HG03196 (cell line): ENCODE measurements at regions not wholly inside any gene's neighbourhood (a gene's known extent, or its start where the extent isn't known, plus 50 kb on each side); places are given as distances from the start of the nearest gene placed in this dataset.
"Not testable (repeated sequence)": the region's sequence is repeated elsewhere in the genome, so short reads cannot be mapped to it uniquely, and the experiment has no call there.

Source experiments
- ATAC-seq: cut with Tn5 transposase; IDR thresholded peaks from one replicate; pipeline ENCODE4 v1.9.1; 2021; ENCODE audit not compliant: unreplicated experiment

DNA sequence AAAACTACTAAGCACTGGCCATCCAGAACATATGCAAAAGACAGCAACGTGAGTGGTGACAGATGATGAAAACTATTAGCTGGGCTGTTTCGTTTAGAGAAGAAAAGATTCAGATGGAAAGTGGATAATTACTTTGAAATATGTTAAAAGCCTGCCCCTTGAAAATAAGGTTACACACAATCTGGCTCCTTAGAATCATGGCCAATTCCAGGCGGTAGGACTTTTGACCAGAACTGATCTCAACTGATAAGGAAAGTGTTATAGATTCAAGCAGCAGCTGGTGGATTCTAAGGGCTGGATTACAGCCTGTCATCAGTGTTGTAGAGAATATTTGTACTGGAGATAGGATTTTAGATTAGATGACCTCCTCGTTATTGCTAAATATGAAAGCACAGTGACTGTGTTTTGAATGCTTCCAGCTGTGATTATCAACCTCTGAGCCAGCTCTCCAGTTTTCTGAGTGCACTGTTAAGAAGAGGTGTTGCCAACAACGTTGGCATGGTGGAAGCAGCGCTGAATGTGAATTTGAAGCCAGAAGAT is 75.1 kb downstream of the KBTBD2 start:
- ATAC-seq, result not testable (repeated sequence)

DNA sequence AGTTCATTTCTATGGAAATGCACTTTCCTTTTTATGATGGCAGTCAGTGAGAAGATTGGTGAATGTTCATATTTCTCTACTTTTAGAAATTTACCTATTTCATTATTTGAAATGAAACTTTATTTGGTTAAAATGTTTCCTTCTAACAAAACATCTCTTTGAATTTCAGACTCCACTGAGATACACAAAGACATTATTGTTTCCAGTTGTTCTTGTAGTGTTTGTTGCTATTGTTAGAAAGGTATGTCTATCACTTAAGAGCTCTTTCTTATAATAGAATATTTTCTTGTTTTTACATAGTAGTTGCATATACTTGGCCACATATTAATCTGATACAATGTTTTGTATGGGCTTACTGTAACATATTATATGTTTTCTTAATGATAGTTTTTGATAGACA is 76.8 kb downstream of the KBTBD2 start:
- not testable (repeated sequence) for ATAC-seq

GRCh38 chr7:32809871-32810270 is 81.7 kb downstream of the KBTBD2 start:
- ATAC-seq, result no peak

DNA sequence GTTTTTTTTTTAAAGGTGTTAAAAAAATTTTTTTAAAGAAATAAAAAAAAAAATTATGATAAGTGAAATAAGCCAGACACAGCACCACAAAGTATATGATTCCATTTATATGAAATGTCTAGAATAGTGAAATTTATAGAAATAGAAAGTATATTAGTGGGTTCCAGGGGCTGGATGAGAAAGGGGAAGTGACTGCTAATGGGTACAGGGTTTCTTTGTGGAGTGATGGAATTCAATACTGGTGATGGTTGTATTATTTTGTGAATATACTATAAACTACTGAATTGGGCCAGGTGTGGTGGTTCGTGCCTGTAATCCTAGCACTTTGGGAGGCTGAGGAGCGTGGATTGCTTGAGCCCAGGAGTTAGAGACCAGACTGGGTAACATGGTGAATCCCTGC is 82.2 kb downstream of the KBTBD2 start:
- ATAC-seq, result no peak

GRCh38 chr7:32803406-32804141 is 88.0 kb downstream of the KBTBD2 start:
- no peak for ATAC-seq

DNA sequence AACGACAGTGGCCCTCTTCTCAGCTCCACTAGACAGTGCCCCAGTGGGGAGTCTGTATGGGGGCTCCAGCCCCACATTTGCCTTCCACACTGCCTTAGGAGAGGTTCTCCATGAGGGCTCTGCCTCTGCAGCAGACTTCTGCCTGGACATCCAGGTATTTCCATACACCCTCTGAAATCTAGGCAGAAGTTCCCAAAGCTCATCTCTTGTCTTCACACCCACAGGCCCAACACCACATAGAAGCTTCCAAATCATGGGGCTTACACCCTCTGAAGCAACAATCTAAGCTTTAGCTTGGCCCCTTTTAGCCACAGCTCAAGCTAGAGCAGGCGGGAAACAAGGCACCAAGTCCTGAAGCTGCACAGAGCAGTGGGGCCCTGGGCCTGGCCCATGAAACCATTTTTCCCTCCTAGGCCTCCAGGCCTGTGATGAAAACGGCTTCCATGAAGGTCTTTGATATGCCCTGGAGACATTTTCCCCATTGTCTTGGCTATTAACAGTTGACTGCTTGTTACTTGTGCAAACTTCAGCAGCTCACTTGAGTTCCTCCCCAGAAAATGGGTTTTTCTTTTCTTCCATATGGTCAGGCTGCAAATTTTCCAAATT is 89.2 kb downstream of the KBTBD2 start:
- no peak for ATAC-seq

DNA sequence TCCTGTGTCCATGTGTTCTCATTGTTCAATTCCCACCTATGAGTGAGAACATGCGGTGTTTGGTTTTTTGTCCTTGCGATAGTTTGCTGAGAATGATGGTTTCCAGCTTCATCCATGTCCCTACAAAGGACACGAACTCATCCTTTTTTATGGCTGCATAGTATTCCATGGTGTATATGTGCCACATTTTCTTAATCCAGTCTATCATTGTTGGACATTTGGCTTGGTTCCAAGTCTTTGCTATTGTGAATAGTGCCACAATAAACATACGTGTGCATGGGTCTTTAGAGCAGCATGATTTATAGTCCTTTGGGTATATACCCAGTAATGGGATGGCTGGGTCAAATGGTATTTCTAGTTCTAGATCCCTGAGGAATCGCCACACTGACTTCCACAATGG is 98.5 kb downstream of the KBTBD2 start:
- ATAC-seq, result not testable (repeated sequence)

GRCh38 chr7:32790766-32791430 is 100.7 kb downstream of the KBTBD2 start:
- ATAC-seq, result not testable (repeated sequence)

DNA sequence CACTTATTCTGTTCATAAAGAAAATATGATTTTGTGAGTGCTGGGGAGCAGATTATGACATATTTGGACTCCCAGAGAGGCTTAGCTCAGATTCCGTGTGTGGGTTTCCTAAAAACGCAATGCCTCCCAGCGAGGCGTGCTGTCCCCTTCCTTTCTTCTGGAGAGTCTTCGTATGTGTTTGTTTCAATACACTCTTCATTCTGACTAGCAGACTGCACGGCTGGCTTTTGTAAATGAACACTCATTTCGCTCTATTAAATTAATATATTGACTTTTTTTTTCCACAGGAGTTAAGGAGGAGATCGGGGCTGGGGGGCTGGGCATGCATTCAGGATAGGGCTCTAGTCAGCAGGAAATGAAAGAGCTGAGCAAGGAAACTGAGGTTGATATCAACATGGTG is 102.3 kb downstream of the KBTBD2 start:
- ATAC-seq, result not testable (repeated sequence)

DNA sequence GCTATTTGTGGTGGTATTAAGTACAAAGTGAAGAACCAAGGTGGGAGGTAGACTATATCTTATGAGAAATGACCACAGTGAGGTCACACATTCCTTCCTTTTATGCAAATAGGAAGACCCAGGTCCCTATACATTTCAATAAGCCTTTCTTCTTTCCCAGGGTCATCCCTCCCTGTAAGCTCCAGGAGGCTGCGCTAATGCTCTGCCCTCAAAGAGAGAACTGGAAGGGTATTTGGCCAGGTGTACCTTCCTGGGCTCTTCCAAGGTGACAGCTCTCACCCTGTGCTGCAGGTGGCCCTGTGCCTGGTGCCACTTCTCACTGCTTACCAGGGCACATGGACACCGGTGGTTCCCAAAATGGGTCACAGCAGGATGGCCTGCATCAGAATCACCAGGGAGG is 103.4 kb downstream of the KBTBD2 start:
- not testable (repeated sequence) for ATAC-seq

GRCh38 chr7:32785365-32785944 is 106.1 kb downstream of the KBTBD2 start:
- ATAC-seq, result not testable (repeated sequence)

- ATAC-seq, result not testable (repeated sequence)
These were observed 111.7 kb downstream of the KBTBD2 start for GRCh38 chr7:32779895-32780294.

DNA sequence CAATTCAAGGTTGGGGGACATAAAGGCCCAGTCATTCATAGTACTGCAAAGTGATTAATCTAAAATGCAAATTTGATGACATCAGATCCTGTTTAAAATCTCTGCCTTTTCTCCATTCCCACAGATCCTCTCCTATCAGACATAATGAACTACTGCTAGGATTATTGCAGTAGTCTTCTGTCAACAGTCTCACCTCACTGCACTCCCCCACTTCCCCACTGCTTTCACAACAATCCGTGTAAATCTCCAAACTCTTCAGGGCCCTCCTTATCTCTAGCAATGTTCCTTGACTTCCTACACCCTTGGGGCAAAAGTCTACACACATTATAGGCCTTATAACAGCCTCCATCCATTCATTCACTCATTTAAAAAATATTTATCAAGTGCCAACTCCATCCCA is 112.4 kb downstream of the KBTBD2 start:
- ATAC-seq, result no peak

- ATAC-seq, result not testable (repeated sequence)
These were observed 114.4 kb downstream of the KBTBD2 start for GRCh38 chr7:32777041-32777666.

DNA sequence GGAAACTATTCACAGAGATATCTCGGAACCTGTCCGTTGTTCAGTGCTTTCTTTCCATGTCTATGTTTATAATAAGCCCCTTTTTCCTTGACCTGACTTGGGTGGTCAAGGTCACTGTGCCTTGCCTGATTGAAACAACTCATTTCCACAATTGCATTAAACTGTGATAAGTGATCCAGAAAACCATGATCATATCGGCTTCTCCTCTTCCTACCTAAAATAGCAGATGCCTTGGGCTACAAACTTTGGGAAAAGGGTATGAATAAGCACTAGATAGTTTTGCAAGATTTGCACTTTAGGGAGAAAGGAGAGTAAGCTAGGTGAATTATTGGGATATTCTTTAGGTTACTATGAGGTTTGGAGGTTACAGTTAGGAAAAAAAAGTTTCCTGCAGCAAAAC is 115.2 kb downstream of the KBTBD2 start:
- ATAC-seq, result not testable (repeated sequence)

DNA sequence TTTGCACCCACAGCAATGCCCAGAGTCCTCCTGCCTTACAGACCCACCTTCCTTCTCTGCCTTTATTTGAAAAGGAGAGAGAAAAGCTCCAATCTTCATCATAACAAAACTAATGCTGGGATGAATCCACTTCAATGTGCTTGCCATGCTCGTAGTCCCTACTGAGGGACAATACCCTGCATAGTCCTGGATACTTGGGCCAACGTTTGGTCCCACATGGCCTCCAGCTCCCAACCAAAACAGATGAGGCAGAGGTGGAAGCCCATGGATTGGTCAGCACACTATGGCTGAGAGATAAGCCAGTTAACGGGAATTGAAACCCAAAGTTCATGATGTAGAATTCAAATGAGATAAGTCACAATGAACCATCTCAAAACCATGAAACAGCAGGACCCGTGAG is 115.8 kb downstream of the KBTBD2 start:
- ATAC-seq, result not testable (repeated sequence)

DNA sequence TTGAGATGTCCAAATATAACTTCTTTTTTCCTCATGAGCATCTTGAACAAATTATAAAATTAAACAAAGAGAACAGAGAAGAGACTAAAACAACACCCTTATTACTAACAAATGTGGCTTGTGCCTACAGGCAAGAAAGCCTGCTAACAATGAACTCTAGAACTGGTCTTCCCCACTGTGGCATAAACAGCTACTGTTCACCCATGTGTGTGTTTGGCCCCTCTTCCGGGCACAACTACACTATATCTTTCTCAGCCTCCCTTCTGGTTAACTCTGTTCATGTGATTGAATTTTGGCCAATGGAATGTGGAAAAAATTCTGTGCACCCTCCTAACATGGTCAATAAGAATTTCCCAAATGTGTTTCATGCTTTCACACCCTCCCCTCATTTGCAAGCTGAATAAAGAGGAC is 117.0 kb downstream of the KBTBD2 start:
- no peak for ATAC-seq

- ATAC-seq, result not testable (repeated sequence)
These were observed 122.6 kb downstream of the KBTBD2 start for GRCh38 chr7:32768866-32769510.

- not testable (repeated sequence) for ATAC-seq
These were observed 123.2 kb downstream of the KBTBD2 start for GRCh38 chr7:32768338-32768737.

GRCh38 chr7:32765649-32766251 is 125.8 kb downstream of the KBTBD2 start:
- ATAC-seq, result not testable (repeated sequence)
